ENCODE measurements at regions not wholly inside any gene's neighbourhood (a gene's known extent, or its start where the extent isn't known, plus 50 kb on each side); places are given as distances from the start of the nearest gene placed in this dataset.

GRCh38 chr20:7348253-7348652 lies 580.8 kb downstream of the BMP2 start:
- Histone ChIP-seq H3K9me3 (ENCODE audit: insufficient read depth, low read depth, low read length) (no peaks in the 10 kb centered on the region), H3K36me3 (ENCODE audit: insufficient read depth, low read length) (no peaks in the 10 kb centered on the region), H4K20me1 (ENCODE audit: insufficient read depth, low read length, poor library complexity, severe bottlenecking) (no peaks in the 10 kb centered on the region), H3K79me2 (ENCODE audit: insufficient read depth, low read length) (no peaks in the 10 kb centered on the region), H3F3A (ENCODE audit: low read depth) (no peaks in the 10 kb centered on the region), H3K9ac (ENCODE audit: low read depth, low read length, poor library complexity, severe bottlenecking) (no peak overlapping the region), H3K27me3 (ENCODE audit: insufficient read depth, low read length, poor library complexity, severe bottlenecking) (no peaks in the 10 kb centered on the region), H3K9me2 (replicated peaks; ENCODE audit: low read depth, low read length) (no peaks in the 10 kb centered on the region), H3K4me1 (ENCODE audit: insufficient read depth, low read length, poor library complexity, severe bottlenecking) (no peaks in the 10 kb centered on the region), H3K4me2 (ENCODE audit: low read depth, low read length, poor library complexity, severe bottlenecking) (no peak overlapping the region), H3K4me3 (ENCODE audit: low read length, poor library complexity, severe bottlenecking) (no peak overlapping the region), H2AFZ (ENCODE audit: low read length) (no peak overlapping the region)
- TF ChIP-seq CTCF (conservative IDR thresholded peaks at IDR 0.05; ENCODE audit: low read length) (no peak), EZH2phosphoT487 (IDR thresholded peaks at IDR 0.05; ENCODE audit: borderline replicate concordance) (no peak)

- no peaks in the 10 kb centered on the region for H3K4me1 ChIP-seq (ENCODE audit: insufficient read depth, low read length, poor library complexity, severe bottlenecking)
- H2AFZ ChIP-seq (ENCODE audit: low read length), result no peak overlapping the region
- H3K9me3 ChIP-seq (ENCODE audit: insufficient read depth, low read depth, low read length), result no peaks in the 10 kb centered on the region
- H4K20me1 ChIP-seq (ENCODE audit: insufficient read depth, low read length, poor library complexity, severe bottlenecking), result no peaks in the 10 kb centered on the region
- no peak overlapping the region for H3K4me2 ChIP-seq (ENCODE audit: low read depth, low read length, poor library complexity, severe bottlenecking)
- H3K79me2 ChIP-seq (ENCODE audit: insufficient read depth, low read length), result no peaks in the 10 kb centered on the region
- H3F3A ChIP-seq (ENCODE audit: low read depth), result no peaks in the 10 kb centered on the region
- H3K9me2 ChIP-seq (replicated peaks; ENCODE audit: low read depth, low read length), result no peaks in the 10 kb centered on the region
- no peaks in the 10 kb centered on the region for H3K27me3 ChIP-seq (ENCODE audit: insufficient read depth, low read length, poor library complexity, severe bottlenecking)
- no peak overlapping the region for H3K4me3 ChIP-seq (ENCODE audit: low read length, poor library complexity, severe bottlenecking)
- H3K36me3 ChIP-seq (ENCODE audit: insufficient read depth, low read length), result no peaks in the 10 kb centered on the region
- no peak for TF ChIP-seq CTCF (conservative IDR thresholded peaks at IDR 0.05; ENCODE audit: low read length)
- no peak for TF ChIP-seq EZH2phosphoT487 (IDR thresholded peaks at IDR 0.05; ENCODE audit: borderline replicate concordance)
- no peak overlapping the region for H3K9ac ChIP-seq (ENCODE audit: low read depth, low read length, poor library complexity, severe bottlenecking)
Observed at GRCh38 chr20:7352165-7352564, 584.7 kb downstream of the BMP2 start.

- no peak overlapping the region for H3K4me2 ChIP-seq (ENCODE audit: low read depth, low read length, poor library complexity, severe bottlenecking)
- no peak overlapping the region for H3K4me3 ChIP-seq (ENCODE audit: low read length, poor library complexity, severe bottlenecking)
- no peaks in the 10 kb centered on the region for H4K20me1 ChIP-seq (ENCODE audit: insufficient read depth, low read length, poor library complexity, severe bottlenecking)
- H2AFZ ChIP-seq (ENCODE audit: low read length), result no peak overlapping the region
- no peaks in the 10 kb centered on the region for H3K79me2 ChIP-seq (ENCODE audit: insufficient read depth, low read length)
- TF ChIP-seq EZH2phosphoT487 (IDR thresholded peaks at IDR 0.05; ENCODE audit: borderline replicate concordance) (no peak), CTCF (conservative IDR thresholded peaks at IDR 0.05; ENCODE audit: low read length) (no peak)
- H3F3A ChIP-seq (ENCODE audit: low read depth), result no peaks in the 10 kb centered on the region
- no peak overlapping the region for H3K9ac ChIP-seq (ENCODE audit: low read depth, low read length, poor library complexity, severe bottlenecking)
- H3K27me3 ChIP-seq (ENCODE audit: insufficient read depth, low read length, poor library complexity, severe bottlenecking), result no peaks in the 10 kb centered on the region
- no peaks in the 10 kb centered on the region for H3K9me3 ChIP-seq (ENCODE audit: insufficient read depth, low read depth, low read length)
- H3K9me2 ChIP-seq (replicated peaks; ENCODE audit: low read depth, low read length), result no peaks in the 10 kb centered on the region
- H3K4me1 ChIP-seq (ENCODE audit: insufficient read depth, low read length, poor library complexity, severe bottlenecking), result no peaks in the 10 kb centered on the region
- H3K36me3 ChIP-seq (ENCODE audit: insufficient read depth, low read length), result no peaks in the 10 kb centered on the region
Observed at GRCh38 chr20:7355051-7355450, 585.2 kb downstream of the HAO1 start.
